Activated CD8-positive, alpha-beta T cell treated with anti-CD3 and anti-CD28 coated beads, Interleukin-2, amount 10 ng/mL, durations not matched to agents 7 days and 5 days (primary cell): ENCODE measurements at regions not wholly inside any gene's neighbourhood (a gene's known extent, or its start where the extent isn't known, plus 50 kb on each side); places are given as distances from the start of the nearest gene placed in this dataset.

Experiments used
- ATAC-seq: fragments of 150-1000 bp; cut with Tn5 transposase; one replicate; pipeline ENCODE4 v1.10.0; 2021; ENCODE audit warnings: moderate library complexity
- CTCF ChIA-PET: fragments of 350-600 bp; sonication (Branson Sonifier 250); formaldehyde crosslinking; loops from one replicate; lab custom pipeline; 2021; ENCODE audit warnings: antibody characterized with exemption; lab: Charles Lee
- POLR2A ChIA-PET: fragments of 350-600 bp; sonication (Branson Sonifier 250); formaldehyde crosslinking; loops from one replicate; lab custom pipeline; 2021; ENCODE audit warnings: antibody characterized with exemption; lab: Charles Lee
- DNase-seq: peaks from one replicate; pipeline ENCODE4 v3.0.0-alpha.2; 2020
- H3K27ac Mint-ChIP-seq: one replicate; pipeline ENCODE4 v1.8.0; 2021; ENCODE audit warnings: mild to moderate bottlenecking, mixed read lengths
- H3K27me3 Mint-ChIP-seq: one replicate; pipeline ENCODE4 v1.8.0; 2021; ENCODE audit warnings: low read depth, mixed read lengths
- H3K36me3 Mint-ChIP-seq: one replicate; pipeline ENCODE4 v1.8.0; 2021; ENCODE audit warnings: low read depth, mixed read lengths
- H3K4me1 Mint-ChIP-seq: one replicate; pipeline ENCODE4 v1.8.0; 2021; ENCODE audit warnings: low read depth, mixed read lengths
- H3K4me3 Mint-ChIP-seq: one replicate; pipeline ENCODE4 v1.8.0; 2021; ENCODE audit warnings: mild to moderate bottlenecking, mixed read lengths
- H3K9me3 Mint-ChIP-seq: one replicate; pipeline ENCODE4 v1.8.0; 2022; ENCODE audit warnings: mixed read lengths; ENCODE audit not compliant: insufficient read depth

- Mint-ChIP-seq H3K27ac (no peak overlapping the region), H3K36me3 (no peaks in the 10 kb centered on the region), H3K9me3 (no peaks in the 10 kb centered on the region), H3K4me1 (no peaks in the 10 kb centered on the region), H3K4me3 (no peak overlapping the region), H3K27me3 (peaks cover 2% of the 10 kb centered on the region)
- DNase-seq (no peak), ATAC-seq (no peak)
- CTCF ChIA-PET: no interaction called here
- POLR2A ChIA-PET: no interaction called here
Observed at GRCh38 chr19:31177246-31177645, 172.0 kb downstream of the TSHZ3 start.

DNA sequence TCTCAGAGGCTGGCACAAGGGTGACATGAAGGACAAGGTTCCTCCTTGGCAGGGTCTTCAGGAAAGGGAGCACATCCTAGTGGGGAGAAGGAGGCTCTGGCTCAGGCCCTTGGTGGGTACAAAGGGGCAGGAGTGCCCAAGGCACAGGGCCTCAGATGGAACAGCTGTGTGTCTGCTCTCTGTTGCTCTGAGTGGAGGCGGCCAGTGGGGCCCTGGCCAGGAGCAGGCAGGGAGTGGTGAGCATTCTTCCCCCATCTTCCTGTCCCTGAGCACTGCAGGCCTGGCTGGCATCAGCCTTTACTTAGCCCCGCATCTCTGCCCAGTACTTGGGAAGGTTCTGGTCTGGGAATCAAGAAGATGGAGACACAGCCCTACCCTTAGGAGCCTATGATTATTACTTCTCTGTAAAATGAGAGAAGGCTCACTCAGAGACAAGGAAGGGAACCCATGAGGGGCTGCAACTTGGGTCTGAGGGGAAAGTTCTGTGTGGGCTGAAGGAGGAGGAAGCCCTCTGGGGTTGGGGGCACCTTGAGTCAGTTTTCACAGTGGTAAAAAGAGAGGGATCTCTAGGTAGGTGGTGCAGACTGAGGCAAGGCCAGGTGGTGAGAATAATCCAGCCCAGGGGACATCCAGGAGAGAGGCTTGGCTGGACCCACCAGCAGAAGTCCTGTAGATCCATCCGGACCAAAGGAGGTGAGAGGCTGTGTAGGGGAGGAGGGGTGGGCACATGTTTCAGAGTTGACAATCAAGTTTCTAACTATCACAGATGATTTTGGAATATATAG, 173.5 kb downstream of the TSHZ3 start:
- no peaks in the 10 kb centered on the region for H3K36me3 Mint-ChIP-seq
- peaks cover 2% of the 10 kb centered on the region for H3K27me3 Mint-ChIP-seq
- H3K4me1 Mint-ChIP-seq: no peaks in the 10 kb centered on the region
- ChIA-PET CTCF (no interaction called here), POLR2A (no interaction called here)
- H3K27ac Mint-ChIP-seq: no peak overlapping the region
- H3K9me3 Mint-ChIP-seq: no peaks in the 10 kb centered on the region
- no peak overlapping the region for H3K4me3 Mint-ChIP-seq
- ATAC-seq: no peak
- no peak for DNase-seq

DNA sequence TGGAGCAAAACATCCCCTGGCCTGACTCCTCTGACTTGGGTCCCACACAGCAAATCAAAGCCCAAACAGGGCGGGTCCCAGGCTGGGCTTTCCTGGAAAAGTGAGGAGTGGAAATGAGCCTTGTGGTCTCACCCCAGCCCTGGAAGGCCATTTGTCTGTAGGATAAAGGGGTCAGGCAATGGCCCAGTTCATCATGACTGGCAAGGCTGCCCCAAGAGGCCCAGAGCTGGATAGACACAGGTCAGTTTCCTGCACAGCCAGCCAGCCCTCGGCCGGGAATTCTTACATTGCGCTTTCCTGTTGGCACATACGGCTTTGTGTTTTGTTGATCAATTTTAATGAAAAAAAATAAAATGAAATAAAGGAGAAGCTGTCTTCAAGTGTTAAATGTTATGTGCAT, 174.3 kb downstream of the TSHZ3 start:
- POLR2A ChIA-PET: no interaction called here
- no peak overlapping the region for H3K27ac Mint-ChIP-seq
- H3K9me3 Mint-ChIP-seq: no peaks in the 10 kb centered on the region
- H3K4me3 Mint-ChIP-seq: no peak overlapping the region
- peaks cover 2% of the 10 kb centered on the region for H3K27me3 Mint-ChIP-seq
- ATAC-seq (no peak), DNase-seq (no peak)
- no peaks in the 10 kb centered on the region for H3K36me3 Mint-ChIP-seq
- CTCF ChIA-PET: no interaction called here
- H3K4me1 Mint-ChIP-seq: no peaks in the 10 kb centered on the region

DNA sequence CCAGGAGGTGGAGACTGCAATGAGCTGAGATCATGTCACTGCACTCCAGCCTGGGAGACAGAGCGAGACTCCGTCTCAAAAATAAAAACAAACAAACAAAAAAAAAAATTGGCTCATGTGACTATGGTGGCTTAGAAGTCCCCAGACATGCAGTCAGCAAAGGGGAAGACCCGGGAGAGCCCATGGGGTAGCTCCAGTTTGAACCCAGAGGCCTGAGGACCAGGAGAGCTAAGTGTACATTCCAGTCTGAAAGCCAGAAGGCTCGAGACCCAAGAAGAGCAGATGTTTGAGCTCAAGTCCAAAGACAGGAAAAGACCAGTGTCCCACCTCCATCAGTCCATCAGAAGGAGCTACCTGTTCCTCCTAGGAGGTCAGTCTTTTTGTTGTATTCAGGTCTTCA, 175.2 kb downstream of the TSHZ3 start:
- no peak overlapping the region for H3K4me3 Mint-ChIP-seq
- no peaks in the 10 kb centered on the region for H3K4me1 Mint-ChIP-seq
- DNase-seq (no peak), ATAC-seq (no peak)
- H3K27me3 Mint-ChIP-seq: peaks cover 2% of the 10 kb centered on the region
- POLR2A ChIA-PET: no interaction called here
- no peak overlapping the region for H3K27ac Mint-ChIP-seq
- H3K36me3 Mint-ChIP-seq: no peaks in the 10 kb centered on the region
- H3K9me3 Mint-ChIP-seq: no peaks in the 10 kb centered on the region
- CTCF ChIA-PET: no interaction called here

DNA sequence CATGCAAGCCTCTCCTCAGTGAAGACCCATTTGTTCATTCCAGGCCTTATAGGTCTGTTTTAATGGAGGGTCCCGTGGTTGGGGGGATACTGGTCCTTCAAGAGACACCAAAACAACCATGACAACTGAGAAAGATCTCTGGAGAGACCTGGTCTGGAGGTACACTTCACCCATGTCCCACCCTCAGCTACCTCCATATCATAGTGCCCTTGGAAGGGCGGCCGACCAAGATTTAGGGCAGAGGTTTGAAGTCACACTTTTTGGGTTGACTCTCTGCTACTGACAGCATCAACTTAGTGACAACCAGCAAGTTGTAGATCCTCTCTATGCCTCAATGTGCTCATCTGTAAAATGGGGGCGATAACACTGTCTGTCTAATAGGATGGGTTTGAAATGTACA, 177.3 kb downstream of the TSHZ3 start:
- H3K27ac Mint-ChIP-seq: no peak overlapping the region

DNA sequence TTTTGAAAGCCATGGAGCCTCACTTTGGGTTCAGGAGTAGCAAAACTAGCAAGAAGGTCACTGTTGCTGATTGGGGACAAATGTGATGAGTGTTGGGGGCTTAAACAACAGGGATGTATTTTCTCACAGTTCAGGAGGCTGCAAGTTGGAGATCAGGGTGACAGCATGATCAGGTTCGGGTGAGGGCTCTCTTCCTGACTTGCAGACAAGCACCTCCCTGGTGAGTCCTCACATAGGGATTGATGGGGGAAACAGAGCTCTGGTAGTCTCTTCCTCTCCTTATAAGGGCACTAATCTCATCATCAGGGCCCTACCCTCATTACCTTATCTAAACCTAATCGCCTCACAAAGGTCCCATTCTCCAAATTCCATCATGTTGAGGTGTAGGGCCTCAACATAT, 179.2 kb downstream of the TSHZ3 start:
- Mint-ChIP-seq H3K27me3 (peaks cover 14% of the 10 kb centered on the region), H3K9me3 (no peaks in the 10 kb centered on the region), H3K36me3 (no peaks in the 10 kb centered on the region), H3K27ac (no peak overlapping the region), H3K4me1 (no peaks in the 10 kb centered on the region), H3K4me3 (no peak overlapping the region)
- ATAC-seq (no peak), DNase-seq (no peak)
- CTCF ChIA-PET: no interaction called here
- POLR2A ChIA-PET: no interaction called here

More for the DNA sequence above, 177.3 kb downstream of the TSHZ3 start:
- ChIA-PET POLR2A (no interaction called here), CTCF (no interaction called here)
- ATAC-seq (no peak), DNase-seq (no peak)
- no peaks in the 10 kb centered on the region for H3K9me3 Mint-ChIP-seq
- no peaks in the 10 kb centered on the region for H3K36me3 Mint-ChIP-seq
- no peak overlapping the region for H3K4me3 Mint-ChIP-seq
- peaks cover 8% of the 10 kb centered on the region for H3K27me3 Mint-ChIP-seq
- H3K4me1 Mint-ChIP-seq: no peaks in the 10 kb centered on the region

GRCh38 chr19:31168106-31168625, 181.1 kb downstream of the TSHZ3 start:
- peaks cover 16% of the 10 kb centered on the region for H3K27me3 Mint-ChIP-seq
- CTCF ChIA-PET: interaction anchor here (0.7 kb wide), 1 partner anchor 170 kb away, joined by 3 read pairs; no protein-coding TSS in a partner anchor

DNA sequence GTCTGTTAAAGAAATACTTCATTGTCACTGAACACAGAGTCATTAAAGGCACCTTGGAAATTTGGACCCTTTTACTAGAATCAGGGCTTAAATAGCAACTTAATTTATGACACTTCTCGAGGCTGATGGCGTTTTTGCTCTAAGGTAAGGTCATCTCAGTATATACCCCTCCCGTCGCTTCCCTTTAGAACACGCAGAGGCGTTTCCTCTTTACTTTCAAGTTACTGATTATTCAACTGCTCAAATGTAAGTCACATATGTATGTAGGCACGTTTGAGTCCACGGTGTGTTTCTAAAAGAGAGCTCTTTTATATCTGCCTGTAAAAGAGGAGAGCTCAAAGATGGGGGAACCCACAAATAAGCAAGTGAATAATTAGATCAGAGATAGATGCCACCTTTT, 181.5 kb downstream of the TSHZ3 start:
- DNase-seq: no peak
- CTCF ChIA-PET: interaction anchor here (0.7 kb wide), 1 partner anchor 170 kb away, joined by 3 read pairs; no protein-coding TSS in a partner anchor
- Mint-ChIP-seq H3K9me3 (no peaks in the 10 kb centered on the region), H3K4me3 (no peak overlapping the region), H3K4me1 (no peaks in the 10 kb centered on the region), H3K27me3 (peaks cover 18% of the 10 kb centered on the region), H3K27ac (no peak overlapping the region), H3K36me3 (no peaks in the 10 kb centered on the region)
- POLR2A ChIA-PET: no interaction called here
- ATAC-seq: no peak

More at GRCh38 chr19:31168106-31168625, 181.1 kb downstream of the TSHZ3 start:
- DNase-seq (no peak), ATAC-seq (no peak)
- POLR2A ChIA-PET: no interaction called here
- H3K36me3 Mint-ChIP-seq: no peaks in the 10 kb centered on the region
- no peak overlapping the region for H3K4me3 Mint-ChIP-seq
- no peak overlapping the region for H3K27ac Mint-ChIP-seq
- H3K4me1 Mint-ChIP-seq: no peaks in the 10 kb centered on the region
- no peaks in the 10 kb centered on the region for H3K9me3 Mint-ChIP-seq

DNA sequence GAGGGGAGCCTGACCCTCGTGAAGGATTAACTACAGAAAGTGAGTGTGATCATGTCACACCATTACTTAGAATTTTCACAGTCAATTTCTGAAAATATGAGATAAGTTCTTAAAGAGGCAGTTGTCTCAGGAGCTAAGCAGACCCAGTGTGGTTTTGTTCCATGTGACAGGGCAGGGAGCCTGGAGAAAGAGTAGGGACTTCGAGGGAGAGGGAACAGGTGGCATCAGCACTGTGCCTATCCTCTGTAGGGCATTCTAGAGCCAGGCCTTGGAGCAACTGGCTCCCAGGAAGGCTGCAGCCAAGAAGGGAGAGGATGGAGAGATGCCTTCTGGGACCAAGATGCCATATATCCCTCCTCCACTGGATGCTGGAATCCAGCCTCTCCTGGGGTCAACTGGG, 183.0 kb downstream of the TSHZ3 start:
- POLR2A ChIA-PET: no interaction called here
- ATAC-seq (no peak), DNase-seq (no peak)
- H3K9me3 Mint-ChIP-seq: no peaks in the 10 kb centered on the region
- peaks cover 18% of the 10 kb centered on the region for H3K27me3 Mint-ChIP-seq
- H3K36me3 Mint-ChIP-seq: no peaks in the 10 kb centered on the region
- H3K4me1 Mint-ChIP-seq: no peaks in the 10 kb centered on the region
- CTCF ChIA-PET: no interaction called here
- H3K27ac Mint-ChIP-seq: no peak overlapping the region
- H3K4me3 Mint-ChIP-seq: no peak overlapping the region

DNA sequence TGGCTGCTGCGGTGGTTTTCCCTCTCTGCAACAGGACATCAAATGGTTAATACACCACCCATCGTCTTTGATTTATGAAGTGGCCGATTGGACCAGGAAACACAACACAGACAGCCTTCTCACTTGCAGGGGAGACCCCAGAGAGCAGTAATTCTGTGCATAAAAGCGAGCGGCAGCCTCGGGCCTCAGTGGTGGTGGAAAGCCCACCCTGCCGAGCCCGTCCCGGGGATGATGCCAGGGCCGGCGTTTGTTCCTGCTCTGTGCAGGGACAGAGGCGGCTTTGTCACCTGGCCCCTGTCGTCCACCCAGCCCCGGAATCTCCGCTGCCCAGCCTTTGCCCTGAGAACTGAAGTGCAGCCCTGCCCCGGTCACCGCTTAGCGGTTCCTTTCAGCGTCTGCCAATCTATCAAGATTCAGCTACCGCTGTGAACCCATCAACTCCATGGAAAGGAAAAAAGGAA, 184.4 kb downstream of the TSHZ3 start:
- no peaks in the 10 kb centered on the region for H3K9me3 Mint-ChIP-seq
- ATAC-seq: no peak
- no peak overlapping the region for H3K27ac Mint-ChIP-seq
- ChIA-PET CTCF (no interaction called here), POLR2A (no interaction called here)
- no peaks in the 10 kb centered on the region for H3K4me1 Mint-ChIP-seq
- no peaks in the 10 kb centered on the region for H3K36me3 Mint-ChIP-seq
- no peak overlapping the region for H3K4me3 Mint-ChIP-seq
- no peak for DNase-seq
- peaks cover 18% of the 10 kb centered on the region for H3K27me3 Mint-ChIP-seq

- no peak for ATAC-seq
- Mint-ChIP-seq H3K36me3 (no peaks in the 10 kb centered on the region), H3K4me3 (no peak overlapping the region), H3K27ac (no peak overlapping the region), H3K27me3 (peaks cover 11% of the 10 kb centered on the region), H3K4me1 (no peaks in the 10 kb centered on the region), H3K9me3 (no peaks in the 10 kb centered on the region)
- ChIA-PET POLR2A (no interaction called here), CTCF (no interaction called here)
- DNase-seq: no peak
Observed at GRCh38 chr19:31160336-31160926, 188.8 kb downstream of the TSHZ3 start.

DNA sequence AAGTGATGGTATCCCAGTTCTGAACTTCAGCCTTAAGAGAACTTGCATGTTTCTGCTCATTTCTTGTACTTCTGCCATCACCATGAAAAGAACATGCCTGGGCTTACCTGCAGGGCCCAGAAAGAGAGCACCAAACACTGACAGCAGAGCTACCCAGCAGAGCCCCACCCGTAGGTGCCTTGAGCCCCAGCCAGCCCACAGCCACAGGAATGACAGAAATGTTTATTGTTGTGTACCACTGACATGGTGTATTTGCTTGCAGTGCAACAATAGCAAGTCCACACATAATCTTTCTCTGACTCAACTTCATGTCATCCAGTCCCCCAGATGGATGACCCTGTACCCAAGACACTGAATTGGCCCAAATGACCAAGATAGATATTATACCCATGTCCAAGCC, 195.2 kb downstream of the TSHZ3 start:
- no peak for DNase-seq
- H3K9me3 Mint-ChIP-seq: no peaks in the 10 kb centered on the region
- POLR2A ChIA-PET: no interaction called here
- no peak overlapping the region for H3K27ac Mint-ChIP-seq
- no peak for ATAC-seq
- peaks cover 5% of the 10 kb centered on the region for H3K27me3 Mint-ChIP-seq
- no peaks in the 10 kb centered on the region for H3K36me3 Mint-ChIP-seq
- no peak overlapping the region for H3K4me3 Mint-ChIP-seq
- CTCF ChIA-PET: no interaction called here
- H3K4me1 Mint-ChIP-seq: no peaks in the 10 kb centered on the region
